Vagina (tissue), 2 donors: ENCODE measurements at regions not wholly inside any gene's neighbourhood (a gene's known extent, or its start where the extent isn't known, plus 50 kb on each side); places are given as distances from the start of the nearest gene placed in this dataset.
"Not testable (repeated sequence)": the region's sequence is repeated elsewhere in the genome, so short reads cannot be mapped to it uniquely, and the experiment has no call there.

ENCODE experiments used
- DNase-seq, 2 donors: peaks; one replicate each; pipeline ENCODE4 v3.0.0-alpha.2; 2017; ENCODE audit errors: extremely low spot score in 2 of 2
- H3K27ac ChIP-seq: fragments of 200-600 bp; sonication (generic); one replicate; pipeline ENCODE4 v1.5.1; 2019
- H3K27me3 ChIP-seq: fragments of 200-600 bp; sonication (generic); one replicate; pipeline ENCODE4 v1.5.1; 2019
- H3K36me3 ChIP-seq, 2 donors: fragments of 200-600 bp; sonication (generic); one replicate each; pipeline ENCODE4 v1.5.1; 2017 to 2019
- H3K4me1 ChIP-seq: fragments of 200-600 bp; sonication (generic); one replicate; pipeline ENCODE4 v1.5.1; 2019
- H3K4me3 ChIP-seq, 2 donors: fragments of 200-600 bp; sonication (generic); 1 replicate in 1 of 2; 2 replicates in 1 of 2; pipeline ENCODE4 v1.5.1; 2016 to 2019
- H3K9me3 ChIP-seq: fragments of 200-600 bp; sonication (generic); one replicate; pipeline ENCODE4 v1.5.1; 2019
- POLR2A ChIP-seq, 2 donors: fragments of 450-650 bp; IDR thresholded peaks; one replicate each; pipeline ENCODE4 v1.6.1; 2017; ENCODE audit warnings: antibody characterized with exemption in 2 of 2, mild to moderate bottlenecking in 2 of 2, moderate library complexity in 2 of 2
- POLR2AphosphoS5 ChIP-seq, 2 donors: sonication (generic); formaldehyde crosslinking; IDR thresholded peaks; one replicate each; pipeline ENCODE4 v1.9.0; 2017; ENCODE audit warnings: antibody characterized with exemption in 2 of 2, mild to moderate bottlenecking in 2 of 2, low read depth in 1 of 2; ENCODE audit not compliant: insufficient read depth in 1 of 2
- intact Hi-C: fragments of 100-400 bp; cut with DNase I; formaldehyde crosslinking; loops from one replicate; pipeline ENCODE4 v1.15.1; 2023
- TF ChIP-seq, protein P1 (sequence below), 3 experiments: fragments of 450-650 bp in 2 of 3; fragments of 200-600 bp in 1 of 3; sonication (generic) in 1 of 3; IDR thresholded peaks; one replicate each; pipeline ENCODE4 v1.5.1; 2017 to 2019; ENCODE audit warnings: antibody characterized with exemption in 3 of 3, mild to moderate bottlenecking in 2 of 3, moderate library complexity in 2 of 3

DNA sequence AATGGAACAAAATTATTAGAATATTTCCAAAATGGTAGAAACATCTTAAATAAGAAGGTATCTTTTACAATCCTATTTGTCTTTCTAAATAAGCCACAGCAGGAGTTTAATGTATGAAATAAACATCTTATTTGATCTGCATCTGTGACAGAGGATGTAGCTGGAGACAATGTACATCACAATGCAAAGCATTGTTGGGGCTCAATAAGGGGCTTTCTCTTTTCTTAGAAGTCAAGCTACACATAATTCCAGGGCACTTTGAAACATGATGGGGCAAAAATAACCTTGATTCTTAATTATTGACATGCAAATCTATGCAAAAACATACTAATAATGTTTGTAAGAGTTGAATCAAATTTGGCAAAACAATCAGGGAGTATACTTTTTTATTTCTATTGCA lies 255.1 kb downstream of the DSC3 start:
- Histone ChIP-seq H3K9me3 (no peaks in the 10 kb centered on the region), H3K27ac (no peak overlapping the region), H3K4me1 (no peaks in the 10 kb centered on the region), H3K36me3 (no peaks in the 10 kb centered on the region), H3K27me3 (no peaks in the 10 kb centered on the region), H3K4me3 (no peak overlapping the region)
- no peak for DNase-seq
- TF ChIP-seq POLR2AphosphoS5 (IDR thresholded peaks at IDR 0.05; ENCODE audit: insufficient read depth in 1 of 2, low read depth in 1 of 2) (no peak), POLR2A (IDR thresholded peaks at IDR 0.05) (no peak)
- TF ChIP-seq, protein P1, sequence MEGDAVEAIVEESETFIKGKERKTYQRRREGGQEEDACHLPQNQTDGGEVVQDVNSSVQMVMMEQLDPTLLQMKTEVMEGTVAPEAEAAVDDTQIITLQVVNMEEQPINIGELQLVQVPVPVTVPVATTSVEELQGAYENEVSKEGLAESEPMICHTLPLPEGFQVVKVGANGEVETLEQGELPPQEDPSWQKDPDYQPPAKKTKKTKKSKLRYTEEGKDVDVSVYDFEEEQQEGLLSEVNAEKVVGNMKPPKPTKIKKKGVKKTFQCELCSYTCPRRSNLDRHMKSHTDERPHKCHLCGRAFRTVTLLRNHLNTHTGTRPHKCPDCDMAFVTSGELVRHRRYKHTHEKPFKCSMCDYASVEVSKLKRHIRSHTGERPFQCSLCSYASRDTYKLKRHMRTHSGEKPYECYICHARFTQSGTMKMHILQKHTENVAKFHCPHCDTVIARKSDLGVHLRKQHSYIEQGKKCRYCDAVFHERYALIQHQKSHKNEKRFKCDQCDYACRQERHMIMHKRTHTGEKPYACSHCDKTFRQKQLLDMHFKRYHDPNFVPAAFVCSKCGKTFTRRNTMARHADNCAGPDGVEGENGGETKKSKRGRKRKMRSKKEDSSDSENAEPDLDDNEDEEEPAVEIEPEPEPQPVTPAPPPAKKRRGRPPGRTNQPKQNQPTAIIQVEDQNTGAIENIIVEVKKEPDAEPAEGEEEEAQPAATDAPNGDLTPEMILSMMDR (IDR thresholded peaks at IDR 0.05): no peak
- intact Hi-C loops: no loop called here

GRCh38 chr18:30781601-30782000 lies 260.9 kb downstream of the DSC3 start:
- TF ChIP-seq, protein P1 (IDR thresholded peaks at IDR 0.05): no peak
- TF ChIP-seq POLR2AphosphoS5 (IDR thresholded peaks at IDR 0.05; ENCODE audit: insufficient read depth in 1 of 2, low read depth in 1 of 2) (no peak), POLR2A (IDR thresholded peaks at IDR 0.05) (no peak)
- no peaks in the 10 kb centered on the region for H3K27me3 ChIP-seq
- DNase-seq: no peak

DNA sequence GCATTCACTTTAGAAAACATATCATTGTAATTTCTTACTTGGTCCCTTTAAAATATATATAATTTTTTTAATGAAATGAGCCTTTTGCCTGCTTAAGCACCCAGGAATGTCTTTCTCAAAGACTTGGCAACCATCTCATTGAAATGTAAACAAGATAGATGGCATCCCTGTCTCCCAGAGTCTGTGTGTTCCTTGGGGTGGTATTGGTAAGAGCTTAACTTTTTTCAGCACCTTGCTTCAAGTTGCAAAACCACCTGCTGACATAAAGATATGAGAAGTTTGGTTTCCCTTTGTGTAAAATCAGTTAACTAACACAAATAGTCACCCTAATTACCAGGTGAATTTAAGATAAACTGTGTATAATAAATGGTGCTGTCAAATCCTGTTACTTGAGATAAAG lies 266.9 kb downstream of the DSC3 start:
- H3K27me3 ChIP-seq: no peaks in the 10 kb centered on the region
- H3K36me3 ChIP-seq: no peaks in the 10 kb centered on the region
- intact Hi-C loops: no loop called here
- no peaks in the 10 kb centered on the region for H3K4me1 ChIP-seq
- no peak overlapping the region for H3K27ac ChIP-seq
- TF ChIP-seq POLR2A (IDR thresholded peaks at IDR 0.05) (no peak), POLR2AphosphoS5 (IDR thresholded peaks at IDR 0.05; ENCODE audit: insufficient read depth in 1 of 2, low read depth in 1 of 2) (no peak)
- TF ChIP-seq, protein P1 (IDR thresholded peaks at IDR 0.05): no peak
- DNase-seq: no peak
- no peak overlapping the region for H3K4me3 ChIP-seq
- no peaks in the 10 kb centered on the region for H3K9me3 ChIP-seq

More at GRCh38 chr18:30781601-30782000, 260.9 kb downstream of the DSC3 start:
- H3K9me3 ChIP-seq: no peaks in the 10 kb centered on the region
- H3K4me1 ChIP-seq: no peaks in the 10 kb centered on the region
- intact Hi-C loops: no loop called here
- H3K4me3 ChIP-seq: no peak overlapping the region
- no peaks in the 10 kb centered on the region for H3K36me3 ChIP-seq
- H3K27ac ChIP-seq: no peak overlapping the region

- H3K27ac ChIP-seq, H3K27me3 ChIP-seq, H3K36me3 ChIP-seq, DNase-seq, H3K4me1 ChIP-seq, H3K4me3 ChIP-seq, H3K9me3 ChIP-seq, intact Hi-C loops: not testable (repeated sequence)
These were observed 270.4 kb downstream of the DSC3 start for GRCh38 chr18:30772170-30772569.

- H3K4me3 ChIP-seq: no peak overlapping the region
- no peaks in the 10 kb centered on the region for H3K36me3 ChIP-seq
- no peak for DNase-seq
- no peaks in the 10 kb centered on the region for H3K27me3 ChIP-seq
- no peak overlapping the region for H3K27ac ChIP-seq
- intact Hi-C loops: no loop called here
- H3K4me1 ChIP-seq: no peaks in the 10 kb centered on the region
- TF ChIP-seq, protein P1 (IDR thresholded peaks at IDR 0.05): no peak
- TF ChIP-seq POLR2A (IDR thresholded peaks at IDR 0.05) (no peak), POLR2AphosphoS5 (IDR thresholded peaks at IDR 0.05; ENCODE audit: insufficient read depth in 1 of 2, low read depth in 1 of 2) (no peak)
- H3K9me3 ChIP-seq: no peaks in the 10 kb centered on the region
These were observed 276.5 kb downstream of the DSC3 start for GRCh38 chr18:30766053-30766452.

DNA sequence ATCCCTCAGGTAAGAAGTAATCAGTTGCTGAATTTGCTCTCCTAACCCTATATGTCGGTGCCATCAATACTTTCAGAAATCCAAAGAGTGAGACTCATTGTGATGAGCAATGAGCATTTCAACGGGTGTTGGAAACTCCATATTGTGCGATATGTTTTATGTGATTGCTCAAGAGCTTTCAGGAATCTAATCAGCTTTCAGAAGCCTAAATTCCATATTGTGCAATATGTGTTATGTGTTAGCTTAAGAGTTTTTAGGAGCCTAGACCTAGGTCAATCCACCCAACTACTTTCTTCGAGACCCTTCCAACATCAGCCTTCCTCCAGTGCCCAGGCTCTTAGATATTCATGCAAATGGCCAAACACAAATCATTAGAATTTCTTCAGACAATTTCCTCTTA lies 277.3 kb downstream of the DSC3 start:
- H3K9me3 ChIP-seq: no peaks in the 10 kb centered on the region
- no peak overlapping the region for H3K27ac ChIP-seq
- H3K4me3 ChIP-seq: no peak overlapping the region
- H3K36me3 ChIP-seq: no peaks in the 10 kb centered on the region
- no peaks in the 10 kb centered on the region for H3K27me3 ChIP-seq
- intact Hi-C loops: no loop called here
- TF ChIP-seq, protein P1 (IDR thresholded peaks at IDR 0.05): no peak
- TF ChIP-seq POLR2A (IDR thresholded peaks at IDR 0.05) (no peak), POLR2AphosphoS5 (IDR thresholded peaks at IDR 0.05; ENCODE audit: insufficient read depth in 1 of 2, low read depth in 1 of 2) (no peak)
- no peak for DNase-seq
- no peaks in the 10 kb centered on the region for H3K4me1 ChIP-seq
